Osteoblast (primary cell): ENCODE measurements at regions not wholly inside any gene's neighbourhood (a gene's known extent, or its start where the extent isn't known, plus 50 kb on each side); places are given as distances from the start of the nearest gene placed in this dataset.

ENCODE experiments used
- DNase-seq: peaks from one replicate; pipeline ENCODE4 v3.0.0; 2011; ENCODE audit warnings: low spot score, mixed read lengths; ENCODE audit not compliant: insufficient read length; ENCODE audit errors: missing footprints
- H2AFZ ChIP-seq: 2 replicates; pipeline ENCODE4 v1.6.0; 2011; ENCODE audit warnings: mild to moderate bottlenecking, low read length
- H3K27ac ChIP-seq: 2 replicates; pipeline ENCODE4 v1.5.1; 2011; ENCODE audit warnings: mild to moderate bottlenecking, low read depth, low read length, moderate library complexity
- H3K27me3 ChIP-seq: 2 replicates; pipeline ENCODE4 v1.6.0; 2012; ENCODE audit warnings: mild to moderate bottlenecking, control low read depth, inconsistent platforms, low read length, moderate library complexity; ENCODE audit not compliant: insufficient read depth
- H3K36me3 ChIP-seq: 2 replicates; pipeline ENCODE4 v1.5.1; 2011; ENCODE audit warnings: mild to moderate bottlenecking, low read length, control low read depth, moderate library complexity; ENCODE audit not compliant: insufficient read depth
- H3K4me1 ChIP-seq: 2 replicates; pipeline ENCODE4 v1.5.1; 2011; ENCODE audit warnings: mild to moderate bottlenecking, low read length, control low read depth, moderate library complexity; ENCODE audit not compliant: insufficient read depth
- H3K4me2 ChIP-seq: 2 replicates; pipeline ENCODE4 v1.6.0; 2011; ENCODE audit warnings: mild to moderate bottlenecking, low read length; ENCODE audit not compliant: insufficient read depth
- H3K4me3 ChIP-seq: fragments of 200-600 bp; sonication (generic); 3 replicates; pipeline ENCODE4 v1.5.1; 2012; ENCODE audit warnings: mild to moderate bottlenecking, low read length, inconsistent platforms; ENCODE audit not compliant: insufficient read depth
- H3K79me2 ChIP-seq: 2 replicates; pipeline ENCODE4 v1.6.0; 2012; ENCODE audit warnings: mild to moderate bottlenecking, low read length, control low read depth, inconsistent platforms; ENCODE audit not compliant: insufficient read depth
- H3K9me3 ChIP-seq: 2 replicates; pipeline ENCODE4 v1.5.1; 2011; ENCODE audit warnings: low read depth, low read length, control low read depth
- H4K20me1 ChIP-seq: 2 replicates; pipeline ENCODE4 v1.6.0; 2012; ENCODE audit warnings: mild to moderate bottlenecking, low read length, control low read depth; ENCODE audit not compliant: insufficient read depth
- CTCF ChIP-seq: IDR thresholded peaks from 2 replicates; pipeline ENCODE4 v1.5.1; 2011; ENCODE audit warnings: mild to moderate bottlenecking, low read depth, low read length, moderate library complexity; ENCODE audit errors: extremely low read depth

- H3K4me1 ChIP-seq, result no peaks in the 10 kb centered on the region
- no peaks in the 10 kb centered on the region for H3K27me3 ChIP-seq
- H3K4me2 ChIP-seq, result no peak overlapping the region
- no peaks in the 10 kb centered on the region for H3K36me3 ChIP-seq
- no peak overlapping the region for H3K27ac ChIP-seq
- no peaks in the 10 kb centered on the region for H3K9me3 ChIP-seq
- H2AFZ ChIP-seq, result no peak overlapping the region
- no peak for DNase-seq
- no peaks in the 10 kb centered on the region for H4K20me1 ChIP-seq
- H3K4me3 ChIP-seq, result no peak overlapping the region
- TF ChIP-seq CTCF, result no peak
- H3K79me2 ChIP-seq, result no peaks in the 10 kb centered on the region
Observed at GRCh38 chr10:64091897-64092296, 570.7 kb downstream of the REEP3 start.

DNA sequence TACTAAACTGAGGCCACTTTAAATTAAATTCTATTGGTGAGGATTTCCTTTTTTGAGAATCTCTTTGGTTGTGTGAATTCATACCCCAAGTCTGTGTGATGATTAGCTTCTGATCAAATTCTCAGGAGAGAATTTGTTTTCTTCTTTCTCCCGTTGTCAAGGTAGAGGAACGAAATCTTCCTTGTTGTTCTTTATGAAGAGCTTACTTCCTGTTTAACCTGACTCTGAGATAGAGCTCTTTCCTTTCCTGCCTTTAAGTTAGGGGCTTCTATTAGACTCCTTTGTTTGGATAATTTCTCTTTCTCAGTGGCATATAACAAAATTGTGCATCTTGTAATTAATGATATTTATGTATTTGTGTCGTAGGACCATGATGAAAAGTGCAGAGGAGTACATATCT, 572.1 kb downstream of the REEP3 start:
- DNase-seq, result no peak
- H4K20me1 ChIP-seq, result no peaks in the 10 kb centered on the region
- no peak overlapping the region for H3K4me2 ChIP-seq
- H3K27ac ChIP-seq, result no peak overlapping the region
- H3K36me3 ChIP-seq, result no peaks in the 10 kb centered on the region
- H3K4me1 ChIP-seq, result no peaks in the 10 kb centered on the region
- no peak overlapping the region for H3K4me3 ChIP-seq
- H3K9me3 ChIP-seq, result no peaks in the 10 kb centered on the region
- TF ChIP-seq CTCF, result no peak
- no peaks in the 10 kb centered on the region for H3K79me2 ChIP-seq
- H3K27me3 ChIP-seq, result no peaks in the 10 kb centered on the region
- H2AFZ ChIP-seq, result no peak overlapping the region

GRCh38 chr10:64093946-64094535, 572.8 kb downstream of the REEP3 start:
- Histone ChIP-seq H3K27ac (no peak overlapping the region), H3K27me3 (no peaks in the 10 kb centered on the region), H2AFZ (no peak overlapping the region), H4K20me1 (no peaks in the 10 kb centered on the region), H3K4me1 (no peaks in the 10 kb centered on the region), H3K4me3 (no peak overlapping the region), H3K36me3 (no peaks in the 10 kb centered on the region), H3K4me2 (no peak overlapping the region), H3K9me3 (no peaks in the 10 kb centered on the region), H3K79me2 (no peaks in the 10 kb centered on the region)
- DNase-seq, result no peak
- no peak for TF ChIP-seq CTCF

- Histone ChIP-seq H3K4me3 (no peak overlapping the region), H3K4me2 (no peak overlapping the region), H3K9me3 (no peaks in the 10 kb centered on the region), H4K20me1 (no peaks in the 10 kb centered on the region), H3K79me2 (no peaks in the 10 kb centered on the region), H2AFZ (no peak overlapping the region), H3K36me3 (no peaks in the 10 kb centered on the region), H3K27me3 (no peaks in the 10 kb centered on the region), H3K27ac (no peak overlapping the region), H3K4me1 (no peaks in the 10 kb centered on the region)
- TF ChIP-seq CTCF, result no peak
- no peak for DNase-seq
Observed at GRCh38 chr10:64096941-64097340, 575.7 kb downstream of the REEP3 start.
